ENCODE measurements at regions not wholly inside any gene's neighbourhood (a gene's known extent, or its start where the extent isn't known, plus 50 kb on each side); places are given as distances from the start of the nearest gene placed in this dataset.

- no peak for DNase-seq
Observed at GRCh38 chr14:100955201-100955600, 51.7 kb upstream of the RTL1 start.

GRCh38 chr14:100962494-100962893 is 59.0 kb upstream of the RTL1 start:
- DNase-seq = no peak

DNA sequence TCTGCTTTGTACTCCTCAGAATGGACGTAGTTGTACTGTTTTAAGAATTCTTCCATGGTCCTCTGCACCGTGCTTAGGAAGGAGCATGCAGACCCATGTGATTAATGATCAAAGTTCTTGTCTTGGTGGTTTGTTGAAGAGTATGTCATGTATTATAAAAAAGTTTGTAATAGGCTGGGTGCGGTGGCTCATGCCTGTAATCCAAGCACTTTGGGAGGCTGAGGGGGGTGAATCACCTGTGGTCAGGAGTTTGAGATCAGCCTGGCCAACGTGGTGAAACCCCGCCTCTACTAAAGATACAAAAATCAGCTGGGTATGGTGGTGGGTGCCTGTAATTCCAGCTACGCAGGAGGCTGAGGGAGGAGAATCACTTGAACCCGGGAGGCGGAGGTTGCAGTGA is 61.8 kb upstream of the RTL1 start:
- DNase-seq = no peak

DNA sequence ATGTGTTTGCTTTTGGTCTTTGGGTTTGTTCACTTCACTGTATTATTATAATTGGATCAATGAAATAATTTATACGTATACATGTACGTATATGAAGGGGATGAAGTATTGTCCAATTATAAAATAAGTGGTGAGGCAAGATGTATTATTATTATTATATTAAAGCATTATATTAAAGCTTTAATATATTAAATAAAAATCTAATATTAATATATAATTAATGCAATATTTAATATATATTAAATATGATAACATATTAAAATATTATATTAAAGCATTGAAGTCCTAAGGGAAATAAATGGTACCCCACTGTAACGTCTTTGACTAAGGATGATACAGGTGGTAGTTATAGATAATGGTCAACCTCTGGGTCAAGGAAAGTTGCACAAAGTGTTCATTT is 63.7 kb upstream of the RTL1 start:
- DNase-seq = no peak

DNA sequence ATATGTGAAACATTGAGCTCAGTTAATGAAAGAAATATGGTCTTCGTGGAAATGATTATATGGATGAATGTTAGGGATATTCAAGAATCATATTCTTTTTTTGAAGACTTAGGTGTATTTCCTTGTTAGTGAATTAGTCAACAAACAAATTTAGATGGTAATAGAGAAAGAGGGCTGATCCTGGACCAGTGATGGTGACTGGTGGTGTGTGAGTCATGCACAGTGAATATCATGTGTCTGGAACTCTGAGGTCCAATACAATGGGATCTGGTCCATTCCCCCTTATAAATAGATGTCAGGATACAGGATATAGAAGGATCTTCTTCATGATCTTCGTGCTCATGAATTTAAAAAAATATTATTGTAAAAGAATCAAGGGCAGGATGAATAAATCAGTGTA is 64.4 kb upstream of the RTL1 start:
- no peak for DNase-seq

DNA sequence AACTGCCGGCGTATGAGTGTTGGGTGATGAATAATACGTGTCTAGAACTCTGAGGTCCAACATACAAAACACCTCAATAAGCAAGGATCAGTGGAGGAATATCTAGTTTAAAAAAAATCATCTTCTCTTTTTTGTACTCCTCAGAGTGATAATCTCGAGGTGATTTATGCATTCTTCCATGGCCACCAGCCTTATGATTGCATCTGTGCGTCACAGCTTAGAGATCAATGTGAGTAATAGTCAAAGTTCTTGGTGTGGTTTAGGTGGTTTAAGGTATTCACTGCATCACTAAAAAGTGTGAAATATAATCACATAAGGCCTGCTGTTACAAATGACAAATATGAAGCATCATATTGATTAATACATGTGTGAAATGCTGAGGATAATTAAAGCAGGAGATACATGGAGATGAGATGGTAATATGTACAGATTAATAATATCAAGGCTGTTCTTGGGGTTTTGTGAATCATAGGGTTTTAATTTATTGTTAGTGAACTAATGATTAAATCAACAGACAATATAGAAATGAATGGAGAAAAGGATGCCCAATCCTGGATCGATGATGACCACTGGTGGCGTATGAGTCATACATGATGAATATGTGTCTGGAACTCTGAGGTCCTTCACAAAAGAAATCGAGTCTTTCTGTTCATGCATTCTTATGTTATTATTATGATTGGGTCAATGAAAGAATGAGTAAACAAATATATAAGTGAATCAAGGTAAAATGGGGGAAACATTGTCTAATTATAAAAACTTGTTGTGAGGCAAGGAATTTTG is 68.8 kb upstream of the RTL1 start:
- no peak for DNase-seq

GRCh38 chr14:100975671-100976070 is 72.1 kb upstream of the RTL1 start:
- no peak for DNase-seq

DNA sequence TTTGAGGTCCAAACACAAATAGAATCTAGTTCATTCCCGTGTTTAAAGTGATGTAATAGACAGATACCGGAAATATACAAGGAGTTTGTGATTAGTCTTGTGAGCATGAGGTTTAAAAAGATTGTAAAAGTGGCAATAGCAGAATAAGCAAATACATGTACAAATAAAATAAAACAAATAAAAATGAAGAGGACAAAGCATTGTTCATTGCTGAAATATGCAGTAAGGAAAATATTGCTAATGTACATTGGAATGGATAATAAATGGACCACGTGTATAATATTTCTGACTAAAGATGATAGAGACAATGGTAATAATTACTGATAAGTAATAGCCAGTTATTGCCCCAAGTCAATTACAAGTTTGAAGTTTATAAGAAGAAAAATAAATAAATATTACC is 75.6 kb upstream of the RTL1 start:
- DNase-seq = no peak

- DNase-seq = no peak
Observed at GRCh38 chr14:100979780-100980179, 76.3 kb upstream of the RTL1 start.

- DNase-seq = no peak
Observed at GRCh38 chr14:100980823-100981222, 77.3 kb upstream of the RTL1 start.

DNA sequence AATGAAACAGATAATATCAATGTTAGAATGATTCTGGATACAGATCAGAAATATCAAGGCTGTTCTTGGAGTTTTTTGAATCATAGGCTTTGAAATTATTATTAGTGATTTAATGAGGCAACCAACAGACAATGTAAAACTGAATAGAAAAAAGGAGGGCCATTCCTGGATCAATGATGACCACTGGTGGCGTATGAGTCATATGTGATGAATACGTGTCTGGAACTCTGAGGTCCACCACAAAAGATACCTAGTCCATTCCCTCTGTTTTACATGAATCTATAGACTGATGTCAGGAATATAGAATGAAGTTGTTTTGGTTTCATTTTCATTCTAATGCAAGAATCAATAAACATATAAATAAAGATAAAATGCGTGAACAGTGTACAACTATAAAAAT is 78.3 kb upstream of the RTL1 start:
- no peak for DNase-seq

DNA sequence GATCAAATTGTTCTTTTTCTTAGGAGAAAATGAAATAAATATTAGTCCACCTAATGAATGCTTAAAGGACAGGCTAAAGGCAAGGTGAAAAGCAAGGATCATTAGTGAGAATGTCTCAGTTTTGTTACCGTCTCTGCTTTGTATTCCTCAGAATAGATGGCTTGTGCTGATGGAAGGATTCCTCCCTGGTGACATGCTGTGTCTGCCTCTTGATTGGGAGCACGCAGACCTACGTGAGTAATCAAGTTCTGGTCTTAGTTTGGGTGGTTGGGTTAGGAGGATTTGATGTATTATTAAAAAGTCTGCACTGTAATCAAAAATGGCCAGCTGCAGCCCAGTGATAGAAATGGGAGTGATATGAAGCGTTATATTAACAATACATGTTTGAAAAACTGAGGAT is 78.8 kb upstream of the RTL1 start:
- no peak for DNase-seq

DNA sequence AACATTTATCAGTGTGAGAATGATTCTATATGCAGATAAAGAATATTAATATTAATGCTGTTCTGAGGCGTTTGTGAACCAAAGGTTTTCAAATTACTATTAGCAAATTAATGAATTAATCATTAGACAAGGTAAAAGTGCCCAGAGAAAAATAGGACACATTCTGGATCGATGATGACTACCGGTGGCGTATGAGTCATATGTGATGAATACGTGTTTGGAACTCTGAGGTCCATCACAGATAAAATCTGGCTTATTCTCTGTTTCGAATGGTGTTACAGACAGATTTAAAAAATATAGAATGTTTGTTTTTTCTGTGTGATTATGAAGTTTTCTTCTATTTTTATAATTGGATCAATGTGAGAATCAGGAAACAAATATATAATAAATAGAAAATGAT is 79.2 kb upstream of the RTL1 start:
- no peak for DNase-seq

DNA sequence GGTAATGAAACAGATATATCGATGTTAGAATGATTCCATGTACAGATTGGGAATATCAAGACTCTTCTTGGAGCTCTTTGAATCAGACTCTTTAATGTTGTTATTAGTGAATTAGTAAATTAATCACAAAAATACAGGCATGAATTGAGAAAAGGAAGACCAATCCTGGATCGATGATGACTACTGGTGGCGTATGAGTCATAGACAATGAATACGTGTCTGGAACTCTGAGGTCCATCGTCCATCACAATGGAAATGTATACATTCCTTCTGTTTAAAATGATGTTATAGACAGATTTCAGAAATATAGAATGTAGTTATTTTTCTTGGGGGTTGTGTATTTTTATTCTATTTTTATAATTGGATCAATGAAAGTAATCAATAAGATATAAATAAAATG is 80.2 kb upstream of the RTL1 start:
- no peak for DNase-seq

DNA sequence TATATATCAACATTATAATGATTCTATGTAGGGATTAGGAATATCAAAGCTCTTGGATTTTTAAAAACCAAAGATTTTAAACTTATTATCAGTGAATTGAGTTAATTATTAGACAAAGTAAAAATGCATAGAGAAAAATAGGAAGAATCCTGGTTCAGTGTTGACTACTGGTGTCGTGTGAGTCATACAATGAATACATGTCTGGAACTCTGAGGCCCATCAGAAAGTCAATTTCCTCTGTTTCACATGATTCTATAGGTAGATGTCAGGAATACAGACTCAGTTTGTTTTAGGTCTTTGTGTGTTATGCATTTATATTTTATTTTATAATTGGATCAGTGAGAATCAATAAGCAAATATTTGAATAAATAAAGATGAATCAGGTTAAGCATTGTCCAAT is 84.5 kb upstream of the RTL1 start:
- DNase-seq = no peak

- DNase-seq = no peak
Observed at GRCh38 chr14:100988411-100988900, 84.9 kb upstream of the RTL1 start.

DNA sequence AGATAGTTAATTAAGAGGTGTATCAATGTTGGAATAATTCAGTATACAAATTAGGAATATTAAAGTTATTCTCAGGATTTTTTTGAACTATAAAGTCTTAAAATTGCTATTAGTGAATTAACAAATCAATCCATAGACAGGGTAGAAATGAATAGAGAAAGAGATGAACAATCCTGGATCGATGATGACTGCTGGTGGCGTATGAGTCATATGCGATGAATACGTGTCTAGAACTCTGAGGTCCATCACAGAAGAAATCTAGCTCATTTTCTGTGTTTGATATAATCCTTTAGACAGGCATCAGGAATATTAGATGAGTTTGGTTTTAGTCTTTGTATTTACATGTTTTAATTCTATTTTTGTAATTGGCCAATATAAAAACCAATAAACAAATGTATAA is 85.4 kb upstream of the RTL1 start:
- DNase-seq = no peak

DNA sequence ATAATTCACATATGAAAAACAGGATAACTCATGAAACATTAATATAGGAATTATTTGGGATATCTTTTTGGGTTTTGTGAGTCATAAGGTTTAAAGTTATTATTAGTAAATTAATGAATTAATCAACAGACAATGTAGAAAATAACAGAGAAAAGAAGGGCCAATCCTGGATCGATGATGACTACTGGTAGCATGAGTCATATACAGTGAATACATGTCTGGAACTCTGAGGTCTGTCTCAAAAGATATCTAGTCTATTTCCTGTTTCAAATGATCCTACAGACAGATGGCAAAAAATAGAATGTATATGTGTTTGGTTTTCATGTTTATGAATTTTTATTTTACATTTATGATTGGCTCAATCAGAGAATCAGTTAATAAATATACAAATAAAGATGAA is 86.4 kb upstream of the RTL1 start:
- DNase-seq = no peak

DNA sequence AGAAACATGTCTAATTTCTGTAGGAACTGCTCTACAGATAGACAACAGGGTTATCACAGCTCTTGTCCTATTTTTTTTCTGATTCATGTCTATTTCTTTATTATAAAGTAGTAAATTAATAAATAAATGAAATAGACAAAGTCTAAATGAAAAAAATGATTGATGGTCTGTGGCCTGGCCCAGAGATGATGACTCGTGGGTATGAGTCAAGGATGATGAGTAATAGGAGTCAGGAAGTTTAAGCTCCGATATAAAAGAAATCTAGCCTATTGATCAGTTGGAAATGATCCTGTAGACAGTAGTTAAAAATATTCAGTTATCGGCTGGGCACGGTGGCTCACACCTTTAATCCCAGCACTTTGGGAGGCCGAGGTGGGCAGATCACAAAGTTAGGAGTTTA is 90.6 kb upstream of the RTL1 start:
- DNase-seq = no peak

DNA sequence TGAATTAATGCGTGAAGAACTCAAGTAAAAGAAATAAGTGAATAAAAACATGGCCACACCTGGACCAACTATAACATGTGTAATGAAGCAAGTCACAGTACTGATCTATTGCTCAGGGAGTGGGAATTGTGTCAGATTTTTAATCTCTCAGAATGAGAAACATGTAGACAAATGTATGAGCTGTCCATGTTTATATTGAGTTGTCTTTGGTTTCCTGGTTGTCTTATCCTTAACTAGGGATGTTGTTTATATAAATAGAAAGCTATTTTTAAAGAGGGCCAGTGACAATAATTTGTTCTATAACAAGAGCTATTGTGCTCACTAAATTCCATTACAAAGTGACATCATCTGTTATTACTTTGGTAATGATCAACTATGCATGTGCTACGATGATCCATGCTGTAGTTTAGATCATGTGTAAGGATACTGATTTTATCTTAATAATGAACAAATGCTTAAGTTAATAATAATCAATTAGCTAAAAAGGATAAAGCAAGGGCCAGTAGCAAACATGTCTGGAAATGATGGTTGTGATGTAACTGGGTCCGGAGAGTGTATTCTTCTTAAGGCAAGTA is 91.3 kb upstream of the RTL1 start:
- no peak for DNase-seq

DNA sequence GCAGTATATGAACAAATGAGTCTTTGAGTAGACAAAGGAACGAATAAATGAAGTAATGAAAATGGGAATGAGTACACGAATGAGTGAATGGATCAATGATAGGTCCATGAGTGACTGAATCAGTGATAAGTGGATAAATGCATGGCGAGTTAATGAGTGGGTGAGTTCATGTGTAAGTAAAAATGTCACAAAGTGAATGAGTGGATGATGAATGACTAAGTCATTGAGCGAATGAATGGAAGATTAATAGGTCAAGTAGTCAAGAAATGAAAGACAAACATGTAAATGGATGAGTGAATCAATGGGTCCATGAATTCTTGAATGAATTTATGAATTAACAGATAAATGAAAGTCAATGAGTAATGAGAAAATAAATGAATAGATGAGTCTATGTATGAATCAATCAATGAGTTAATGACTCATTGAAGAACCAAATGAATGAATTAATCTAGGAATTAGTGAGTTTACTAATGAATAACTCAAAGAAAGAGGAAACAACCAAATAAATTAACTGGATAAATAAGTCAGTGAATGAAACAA is 97.3 kb upstream of the RTL1 start:
- no peak for DNase-seq

GRCh38 chr14:101001311-101002069 is 98.0 kb upstream of the RTL1 start:
- DNase-seq = no peak

DNA sequence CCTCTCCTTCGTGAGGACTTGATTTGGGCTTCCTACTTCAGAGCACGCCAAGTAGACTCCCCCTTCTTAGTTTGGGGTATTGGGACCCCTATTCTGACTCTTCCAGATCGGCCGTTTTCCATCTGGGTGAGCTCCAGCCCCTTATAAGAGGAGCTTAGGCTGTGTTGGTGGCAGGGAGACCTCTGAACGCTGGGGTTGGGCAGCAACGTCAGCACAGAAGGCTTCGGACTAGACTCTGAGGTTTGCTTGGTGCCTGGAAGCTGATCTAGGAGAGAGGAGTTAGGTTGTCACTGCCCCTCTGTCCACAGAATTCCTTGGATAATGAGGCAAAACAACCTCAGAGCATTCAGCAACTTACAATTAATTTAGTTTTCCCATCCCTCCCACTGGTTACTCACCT is 99.2 kb upstream of the RTL1 start:
- no peak for DNase-seq

- DNase-seq = no peak
Observed at GRCh38 chr14:101004176-101004575, 100.7 kb upstream of the RTL1 start.

Measured in DMS153 (cell line).